OCI-LY1 (cell line): ENCODE measurements at regions not wholly inside any gene's neighbourhood (a gene's known extent, or its start where the extent isn't known, plus 50 kb on each side); places are given as distances from the start of the nearest gene placed in this dataset.

Experiments used
- H2AFZ ChIP-seq: fragments of 200-600 bp; sonication (generic), shearing (Covaris generic); 2 replicates; pipeline ENCODE4 v1.6.0; 2014; ENCODE audit warnings: antibody characterized with exemption, mild to moderate bottlenecking, low read length
- H3F3A ChIP-seq: fragments of 200-600 bp; sonication (generic), shearing (Covaris generic); 2 replicates; pipeline ENCODE4 v1.6.0; 2014; ENCODE audit warnings: mild to moderate bottlenecking, antibody characterized with exemption, low read length, moderate library complexity; ENCODE audit not compliant: insufficient read depth
- H3K27ac ChIP-seq: fragments of 200-600 bp; sonication (generic); 2 replicates; pipeline ENCODE4 v1.5.1; 2014; ENCODE audit warnings: low read length, mixed run types, mild to moderate bottlenecking, low read depth; ENCODE audit not compliant: poor library complexity, severe bottlenecking
- H3K27me3 ChIP-seq: fragments of 200-600 bp; sonication (generic); 2 replicates; pipeline ENCODE4 v1.6.0; 2014; ENCODE audit warnings: antibody characterized with exemption, mild to moderate bottlenecking, low read length, moderate library complexity; ENCODE audit not compliant: insufficient read depth
- H3K36me3 ChIP-seq: fragments of 200-600 bp; sonication (generic); 2 replicates; pipeline ENCODE4 v1.6.1; 2014; ENCODE audit warnings: mild to moderate bottlenecking, antibody characterized with exemption, low read length, moderate library complexity, mixed read lengths; ENCODE audit not compliant: insufficient read depth
- H3K4me1 ChIP-seq: fragments of 200-600 bp; sonication (generic); 2 replicates; pipeline ENCODE4 v1.5.1; 2014; ENCODE audit warnings: mild to moderate bottlenecking, low read length, moderate library complexity; ENCODE audit not compliant: insufficient read depth, severe bottlenecking
- H3K4me2 ChIP-seq: fragments of 200-600 bp; sonication (generic), shearing (Covaris generic); 2 replicates; pipeline ENCODE4 v1.6.1; 2014; ENCODE audit warnings: low read length
- H3K4me3 ChIP-seq: fragments of 200-600 bp; sonication (generic); 2 replicates; pipeline ENCODE4 v1.5.1; 2014; ENCODE audit warnings: low read length, low read depth, mild to moderate bottlenecking, mixed read lengths; ENCODE audit not compliant: poor library complexity, severe bottlenecking
- H3K79me2 ChIP-seq: fragments of 200-600 bp; shearing (Covaris generic); 2 replicates; pipeline ENCODE4 v1.6.1; 2016; ENCODE audit warnings: mixed run types, low read length, mixed read lengths; ENCODE audit not compliant: insufficient read depth
- H3K9ac ChIP-seq: fragments of 200-600 bp; sonication (generic), shearing (Covaris generic); 2 replicates; pipeline ENCODE4 v1.6.1; 2014; ENCODE audit warnings: mild to moderate bottlenecking, low read length, mixed read lengths
- H3K9me2 ChIP-seq: fragments of 200-600 bp; sonication (generic), shearing (Covaris generic); 2 replicates; pipeline ENCODE4 v1.6.1; 2014; ENCODE audit warnings: low read depth, mild to moderate bottlenecking, low read length, mixed read lengths
- H3K9me3 ChIP-seq: fragments of 200-600 bp; shearing (Covaris generic); 2 replicates; pipeline ENCODE4 v1.6.1; 2014; ENCODE audit warnings: low read length, mixed read lengths
- H4K20me1 ChIP-seq: fragments of 200-600 bp; sonication (generic), shearing (Covaris generic); 2 replicates; pipeline ENCODE4 v1.6.0; 2016; ENCODE audit warnings: mild to moderate bottlenecking, low read length; ENCODE audit not compliant: insufficient read depth
- EZH2 ChIP-seq: fragments of 200-600 bp; sonication (generic), shearing (Covaris generic); IDR thresholded peaks from 2 replicates; pipeline ENCODE4 v1.8.0; 2017; ENCODE audit warnings: borderline replicate concordance, mixed run types, mild to moderate bottlenecking, antibody characterized with exemption, low read length, moderate library complexity, mixed read lengths
- TF ChIP-seq, protein P1 (sequence below): fragments of 200-600 bp; sonication (generic), shearing (Covaris generic); IDR thresholded peaks from 2 replicates; pipeline ENCODE4 v1.5.1; 2017; ENCODE audit warnings: mild to moderate bottlenecking, antibody characterized with exemption, low read length, moderate library complexity, mixed read lengths

DNA sequence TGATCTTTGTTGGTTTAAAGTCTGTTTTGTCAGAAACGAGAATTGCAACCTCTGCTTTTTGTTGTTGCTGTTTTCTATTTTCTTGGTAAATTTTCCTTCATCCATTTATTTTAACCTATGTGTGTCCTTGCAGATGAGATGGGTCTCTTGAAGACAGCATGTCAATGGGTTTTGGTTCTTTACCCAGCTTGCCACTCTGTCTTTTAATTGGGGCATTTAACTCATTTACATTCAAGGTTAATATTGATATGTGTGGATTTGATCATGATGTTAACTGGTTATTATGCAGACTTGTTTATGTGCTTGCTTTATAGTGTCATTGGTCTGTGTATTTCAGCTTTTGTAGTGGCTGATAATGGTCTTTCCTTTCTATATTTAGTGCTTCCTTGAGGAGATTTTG, 327.9 kb upstream of the SYT4 start:
- Histone ChIP-seq H3K79me2 (no peaks in the 10 kb centered on the region), H3K4me1 (no peaks in the 10 kb centered on the region), H4K20me1 (no peaks in the 10 kb centered on the region), H3K4me3 (no peak overlapping the region), H3K4me2 (no peak overlapping the region), H3K9ac (no peak overlapping the region), H3K9me2 (no peaks in the 10 kb centered on the region), H3K27ac (no peak overlapping the region), H3K36me3 (no peaks in the 10 kb centered on the region), H3F3A (no peaks in the 10 kb centered on the region), H2AFZ (no peak overlapping the region), H3K27me3 (no peaks in the 10 kb centered on the region), H3K9me3 (peaks cover 3% of the 10 kb centered on the region; the same call in 1 of the 2 replicates)
- no peak for TF ChIP-seq EZH2
- TF ChIP-seq, protein P1, sequence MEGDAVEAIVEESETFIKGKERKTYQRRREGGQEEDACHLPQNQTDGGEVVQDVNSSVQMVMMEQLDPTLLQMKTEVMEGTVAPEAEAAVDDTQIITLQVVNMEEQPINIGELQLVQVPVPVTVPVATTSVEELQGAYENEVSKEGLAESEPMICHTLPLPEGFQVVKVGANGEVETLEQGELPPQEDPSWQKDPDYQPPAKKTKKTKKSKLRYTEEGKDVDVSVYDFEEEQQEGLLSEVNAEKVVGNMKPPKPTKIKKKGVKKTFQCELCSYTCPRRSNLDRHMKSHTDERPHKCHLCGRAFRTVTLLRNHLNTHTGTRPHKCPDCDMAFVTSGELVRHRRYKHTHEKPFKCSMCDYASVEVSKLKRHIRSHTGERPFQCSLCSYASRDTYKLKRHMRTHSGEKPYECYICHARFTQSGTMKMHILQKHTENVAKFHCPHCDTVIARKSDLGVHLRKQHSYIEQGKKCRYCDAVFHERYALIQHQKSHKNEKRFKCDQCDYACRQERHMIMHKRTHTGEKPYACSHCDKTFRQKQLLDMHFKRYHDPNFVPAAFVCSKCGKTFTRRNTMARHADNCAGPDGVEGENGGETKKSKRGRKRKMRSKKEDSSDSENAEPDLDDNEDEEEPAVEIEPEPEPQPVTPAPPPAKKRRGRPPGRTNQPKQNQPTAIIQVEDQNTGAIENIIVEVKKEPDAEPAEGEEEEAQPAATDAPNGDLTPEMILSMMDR, result no peak

DNA sequence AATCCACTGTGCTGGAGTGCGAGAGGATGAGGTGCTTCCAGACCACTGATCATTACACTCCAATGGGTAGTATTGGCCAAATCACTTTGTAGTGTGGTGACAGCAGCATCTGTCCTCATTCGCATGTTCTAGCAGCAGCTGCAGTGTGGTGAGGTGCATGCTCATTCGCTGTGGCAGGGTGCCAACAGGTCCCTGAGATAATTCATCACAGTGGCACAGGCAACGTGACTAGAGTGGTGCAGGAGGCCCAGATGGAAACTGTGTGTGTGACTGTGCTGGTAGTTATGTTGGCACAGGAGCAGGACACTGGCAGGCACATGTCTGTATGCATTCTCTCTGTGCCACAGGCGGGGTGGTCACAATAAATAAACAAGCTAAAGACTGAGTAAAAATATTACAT, 329.5 kb upstream of the SYT4 start:
- no peak overlapping the region for H3K9ac ChIP-seq
- H3K79me2 ChIP-seq, result no peaks in the 10 kb centered on the region
- H3K4me1 ChIP-seq, result no peaks in the 10 kb centered on the region

DNA sequence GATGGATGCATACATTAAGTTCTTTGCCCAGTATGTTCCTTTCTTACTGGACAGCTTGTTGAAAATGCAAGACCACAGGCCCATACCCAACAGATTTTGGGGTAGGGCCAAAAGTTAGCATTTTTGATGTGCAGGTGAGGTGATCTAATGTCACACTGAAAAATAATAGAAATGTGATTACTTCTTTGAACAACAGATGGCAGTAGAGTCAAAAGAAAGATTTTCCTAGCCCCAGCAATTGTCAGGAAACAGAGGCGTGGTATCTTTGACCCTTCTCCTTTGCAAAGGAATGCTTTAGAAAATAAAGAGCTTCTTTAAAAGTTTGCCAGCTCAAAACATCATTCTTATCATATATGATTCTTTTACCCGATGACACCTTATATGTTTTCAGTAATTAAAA, 343.6 kb upstream of the SYT4 start:
- no peaks in the 10 kb centered on the region for H3K27me3 ChIP-seq
- no peaks in the 10 kb centered on the region for H3K9me3 ChIP-seq
- no peaks in the 10 kb centered on the region for H3K4me1 ChIP-seq
- no peak overlapping the region for H2AFZ ChIP-seq
- H3K9ac ChIP-seq, result no peak overlapping the region
- TF ChIP-seq, protein P1, result peak; percentile 52
- no peak for TF ChIP-seq EZH2
- no peaks in the 10 kb centered on the region for H3K36me3 ChIP-seq
- H3K79me2 ChIP-seq, result no peaks in the 10 kb centered on the region
- no peak overlapping the region for H3K4me3 ChIP-seq
- H4K20me1 ChIP-seq, result no peaks in the 10 kb centered on the region
- H3K27ac ChIP-seq, result no peak overlapping the region
- no peaks in the 10 kb centered on the region for H3F3A ChIP-seq
- no peak overlapping the region for H3K4me2 ChIP-seq
- H3K9me2 ChIP-seq, result no peaks in the 10 kb centered on the region

More for the DNA sequence above, 329.5 kb upstream of the SYT4 start:
- H4K20me1 ChIP-seq, result no peaks in the 10 kb centered on the region
- no peaks in the 10 kb centered on the region for H3F3A ChIP-seq
- no peak overlapping the region for H3K4me2 ChIP-seq
- H3K9me2 ChIP-seq, result no peaks in the 10 kb centered on the region
- H3K9me3 ChIP-seq, result peaks cover 3% of the 10 kb centered on the region; the same call in 1 of the 2 replicates
- no peak overlapping the region for H3K27ac ChIP-seq
- H2AFZ ChIP-seq, result no peak overlapping the region
- no peaks in the 10 kb centered on the region for H3K27me3 ChIP-seq
- H3K4me3 ChIP-seq, result no peak overlapping the region
- TF ChIP-seq, protein P1, result no peak
- no peak for TF ChIP-seq EZH2
- no peaks in the 10 kb centered on the region for H3K36me3 ChIP-seq
